AG09319 (cell line): ENCODE measurements at regions not wholly inside any gene's neighbourhood (a gene's known extent, or its start where the extent isn't known, plus 50 kb on each side); places are given as distances from the start of the nearest gene placed in this dataset.
"Not testable (repeated sequence)": the region's sequence is repeated elsewhere in the genome, so short reads cannot be mapped to it uniquely, and the experiment has no call there.

Experiments
- DNase-seq: peaks from one replicate; pipeline ENCODE4 v3.0.0-alpha.2; 2010; ENCODE audit warnings: low read depth; ENCODE audit errors: extremely low read depth
- TF ChIP-seq, protein P1 (sequence below): IDR thresholded peaks from 2 replicates; pipeline ENCODE4 v1.5.1; 2011; ENCODE audit warnings: low read depth, mild to moderate bottlenecking, inconsistent platforms, low read length, moderate library complexity

DNA sequence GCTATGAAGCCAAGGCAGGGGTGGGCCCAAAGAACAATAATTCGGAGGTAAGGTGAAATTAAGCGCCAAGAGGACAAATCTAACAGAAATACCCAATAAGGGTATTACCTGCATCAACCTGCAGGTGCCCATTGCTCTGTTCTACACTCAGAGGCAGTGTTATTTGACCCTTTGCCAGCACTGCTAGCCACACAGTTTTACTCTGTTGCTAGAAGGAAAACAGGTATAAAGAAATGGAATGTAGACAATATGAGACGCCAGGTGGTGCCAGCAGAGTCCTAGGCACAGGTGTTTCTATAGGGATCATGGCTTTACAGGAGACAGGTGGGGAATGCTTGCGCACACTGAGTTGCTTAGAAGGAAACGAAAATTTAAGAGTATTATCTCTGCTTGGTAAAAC, 201.3 kb downstream of the HTR1A start:
- DNase-seq: no peak

DNA sequence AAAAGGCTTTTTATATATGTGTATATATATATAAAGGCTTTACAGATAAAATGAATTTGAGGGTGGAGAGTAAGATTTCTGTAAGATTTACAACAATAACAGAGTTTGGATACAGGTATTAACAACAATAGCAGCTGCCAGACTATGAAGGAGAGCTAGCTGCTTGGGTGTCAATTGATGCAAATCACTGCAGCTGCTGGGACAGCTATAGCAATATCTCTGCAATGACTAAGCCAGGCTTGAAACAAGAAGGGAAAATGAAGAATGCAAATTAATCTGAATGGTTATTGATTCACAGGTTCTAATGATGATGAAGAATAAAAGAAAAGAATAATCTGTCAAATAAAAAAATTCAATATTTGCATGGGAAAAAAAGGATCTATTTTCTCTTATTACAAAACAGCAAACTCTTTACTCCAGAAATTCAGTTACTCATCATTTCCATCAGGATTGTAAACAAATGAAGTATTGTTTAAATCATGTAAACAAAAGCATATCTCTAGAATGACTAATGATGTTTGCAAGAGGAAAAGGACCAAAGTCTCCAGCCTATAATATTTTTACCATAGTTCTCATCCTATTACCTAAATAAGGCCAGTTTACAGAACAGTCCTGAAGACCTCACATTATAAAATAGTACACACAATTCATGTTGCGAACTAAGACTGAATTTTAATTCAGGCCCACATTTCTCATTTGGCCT, 219.0 kb downstream of the HTR1A start:
- TF ChIP-seq, protein P1, sequence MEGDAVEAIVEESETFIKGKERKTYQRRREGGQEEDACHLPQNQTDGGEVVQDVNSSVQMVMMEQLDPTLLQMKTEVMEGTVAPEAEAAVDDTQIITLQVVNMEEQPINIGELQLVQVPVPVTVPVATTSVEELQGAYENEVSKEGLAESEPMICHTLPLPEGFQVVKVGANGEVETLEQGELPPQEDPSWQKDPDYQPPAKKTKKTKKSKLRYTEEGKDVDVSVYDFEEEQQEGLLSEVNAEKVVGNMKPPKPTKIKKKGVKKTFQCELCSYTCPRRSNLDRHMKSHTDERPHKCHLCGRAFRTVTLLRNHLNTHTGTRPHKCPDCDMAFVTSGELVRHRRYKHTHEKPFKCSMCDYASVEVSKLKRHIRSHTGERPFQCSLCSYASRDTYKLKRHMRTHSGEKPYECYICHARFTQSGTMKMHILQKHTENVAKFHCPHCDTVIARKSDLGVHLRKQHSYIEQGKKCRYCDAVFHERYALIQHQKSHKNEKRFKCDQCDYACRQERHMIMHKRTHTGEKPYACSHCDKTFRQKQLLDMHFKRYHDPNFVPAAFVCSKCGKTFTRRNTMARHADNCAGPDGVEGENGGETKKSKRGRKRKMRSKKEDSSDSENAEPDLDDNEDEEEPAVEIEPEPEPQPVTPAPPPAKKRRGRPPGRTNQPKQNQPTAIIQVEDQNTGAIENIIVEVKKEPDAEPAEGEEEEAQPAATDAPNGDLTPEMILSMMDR: no peak
- DNase-seq: no peak

More for the DNA sequence above, 201.3 kb downstream of the HTR1A start:
- TF ChIP-seq, protein P1: no peak

DNA sequence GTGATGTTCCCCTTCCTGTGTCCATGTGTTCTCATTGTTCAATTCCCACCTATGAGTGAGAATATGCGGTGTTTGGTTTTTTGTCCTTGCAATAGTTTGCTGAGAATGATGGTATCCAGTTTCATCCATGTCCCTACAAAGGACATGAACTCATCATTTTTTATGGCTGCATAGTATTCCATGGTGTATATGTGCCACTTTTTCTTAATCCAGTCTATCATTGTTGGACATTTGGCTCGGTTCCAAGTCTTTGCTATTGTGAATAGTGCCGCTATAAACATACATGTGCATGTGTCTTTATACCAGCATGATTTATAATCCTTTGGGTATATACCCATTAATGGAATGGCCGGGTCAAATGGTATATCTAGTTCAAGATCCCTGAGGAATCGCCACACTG, 229.4 kb downstream of the HTR1A start:
- not testable (repeated sequence) for DNase-seq

DNA sequence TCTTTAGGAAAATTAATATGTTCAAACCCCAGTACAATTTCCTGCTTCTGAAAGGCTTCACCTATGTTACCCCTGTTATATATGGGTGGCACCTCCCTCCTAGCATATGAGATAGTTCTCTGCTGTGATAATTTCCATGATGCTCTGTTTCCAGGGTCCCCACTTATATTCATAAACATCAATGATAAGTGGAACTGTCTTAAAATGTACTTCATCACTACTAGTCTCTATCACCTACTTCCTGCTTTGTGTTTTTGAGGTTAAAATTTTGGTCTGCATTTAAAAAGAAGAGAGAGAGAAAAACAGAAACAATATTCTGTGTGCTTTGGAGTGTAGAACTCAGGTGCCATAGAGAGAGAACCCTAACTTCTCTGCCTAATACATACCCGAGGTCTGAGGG, 234.7 kb downstream of the HTR1A start:
- TF ChIP-seq, protein P1: no peak
- DNase-seq: no peak

DNA sequence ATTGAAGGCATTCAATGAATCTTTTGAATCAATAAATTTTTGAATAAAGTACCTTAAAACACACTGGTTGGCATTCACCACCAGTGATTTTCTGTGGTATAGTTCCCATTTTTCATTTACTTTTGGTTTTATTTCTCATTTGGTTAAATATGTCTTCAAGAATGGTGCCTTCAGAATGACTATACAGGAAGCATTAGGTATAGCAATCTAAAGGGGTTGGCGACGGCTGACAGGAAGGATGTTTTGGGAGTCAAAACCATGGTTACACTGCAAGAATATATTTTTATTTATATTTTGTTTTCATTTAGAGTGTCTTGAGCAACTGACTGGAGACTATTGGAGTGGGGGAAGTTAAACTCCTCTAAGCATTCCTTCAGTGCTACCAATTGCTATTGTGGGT, 235.7 kb downstream of the HTR1A start:
- DNase-seq: no peak
- TF ChIP-seq, protein P1: no peak

DNA sequence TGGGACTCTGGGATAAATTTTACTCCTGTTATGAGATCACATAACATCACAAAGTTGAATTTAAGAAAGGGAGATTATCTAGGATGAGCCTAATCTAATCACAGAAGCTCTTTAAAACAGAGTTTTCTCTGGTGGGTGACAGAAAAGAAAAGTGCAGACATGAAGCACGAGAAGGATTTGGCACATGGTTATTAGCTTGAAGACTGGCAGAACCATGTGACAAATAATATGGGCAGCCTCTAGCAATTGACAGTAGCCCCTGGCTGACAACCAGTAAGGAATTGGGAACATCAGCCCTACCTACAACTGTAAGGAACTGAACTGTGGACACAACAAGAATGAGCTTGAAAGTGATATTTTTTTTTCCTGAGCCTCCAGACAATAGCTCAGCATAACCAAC, 243.1 kb downstream of the HTR1A start:
- DNase-seq: no peak
- TF ChIP-seq, protein P1: no peak

DNA sequence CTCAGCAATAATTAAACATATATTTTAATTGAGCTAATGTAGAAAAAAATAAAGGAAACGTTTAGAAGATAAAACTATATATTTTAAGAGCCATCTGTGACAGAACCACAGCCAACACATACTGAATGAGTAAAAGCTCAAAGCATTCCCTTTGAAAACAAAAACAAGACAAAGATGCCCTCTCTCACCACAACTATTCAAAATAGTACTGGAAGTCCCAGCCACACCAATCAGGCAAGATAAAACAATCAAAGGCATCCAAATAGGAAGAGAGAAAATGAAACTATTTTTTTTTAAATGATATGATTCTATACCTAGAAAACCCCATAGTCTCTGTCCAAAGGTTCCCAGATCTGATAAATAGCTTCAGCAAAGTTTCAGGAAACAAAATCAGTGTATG, 262.0 kb downstream of the HTR1A start:
- TF ChIP-seq, protein P1: no peak
- no peak for DNase-seq

DNA sequence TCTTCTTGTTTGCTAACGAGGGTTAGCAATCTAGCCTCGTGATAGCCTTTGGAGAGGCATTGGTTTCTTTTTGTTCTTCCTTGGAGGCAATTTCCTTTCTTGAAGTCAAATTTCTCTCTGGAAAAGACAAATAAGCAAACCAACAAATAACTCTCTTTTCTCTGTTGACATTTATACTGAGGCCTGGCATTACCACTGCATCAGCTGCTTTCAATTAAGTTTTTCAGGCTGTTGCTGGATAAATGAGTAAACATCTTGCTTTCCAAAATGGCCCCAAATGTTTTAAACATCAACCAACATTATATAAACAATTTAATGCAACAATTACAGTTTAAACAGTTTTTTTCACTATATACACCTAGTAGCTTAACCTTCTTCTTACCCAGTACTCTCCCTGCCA, 264.4 kb downstream of the HTR1A start:
- TF ChIP-seq, protein P1: no peak
- no peak for DNase-seq
